ENCODE measurements at regions not wholly inside any gene's neighbourhood (a gene's known extent, or its start where the extent isn't known, plus 50 kb on each side); places are given as distances from the start of the nearest gene placed in this dataset.

DNA sequence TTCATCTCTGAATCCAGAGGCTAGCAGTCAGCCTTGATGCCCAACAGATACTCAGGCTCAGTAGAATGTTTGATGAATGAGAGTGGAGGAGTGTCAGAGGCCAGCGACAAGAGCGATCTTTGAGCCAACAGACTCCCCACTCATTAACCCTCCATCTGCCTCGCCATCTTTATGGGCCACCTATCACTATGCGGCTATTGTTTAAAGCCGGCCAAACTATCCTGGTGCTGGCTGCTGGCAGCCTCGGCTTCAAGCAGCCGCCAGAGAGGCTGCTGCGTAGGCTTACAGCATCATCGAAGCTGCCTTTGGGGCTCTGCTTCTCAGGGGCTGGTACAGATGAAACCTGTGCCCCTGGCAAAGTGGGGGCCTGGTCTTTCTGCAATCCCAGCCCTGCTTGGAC lies 525.6 kb downstream of the INSC start:
- ChIA-PET CTCF (no interaction called here), POLR2A (ENCODE audit: low non-redundant PET) (no interaction called here)
- TF ChIP-seq, protein P1, sequence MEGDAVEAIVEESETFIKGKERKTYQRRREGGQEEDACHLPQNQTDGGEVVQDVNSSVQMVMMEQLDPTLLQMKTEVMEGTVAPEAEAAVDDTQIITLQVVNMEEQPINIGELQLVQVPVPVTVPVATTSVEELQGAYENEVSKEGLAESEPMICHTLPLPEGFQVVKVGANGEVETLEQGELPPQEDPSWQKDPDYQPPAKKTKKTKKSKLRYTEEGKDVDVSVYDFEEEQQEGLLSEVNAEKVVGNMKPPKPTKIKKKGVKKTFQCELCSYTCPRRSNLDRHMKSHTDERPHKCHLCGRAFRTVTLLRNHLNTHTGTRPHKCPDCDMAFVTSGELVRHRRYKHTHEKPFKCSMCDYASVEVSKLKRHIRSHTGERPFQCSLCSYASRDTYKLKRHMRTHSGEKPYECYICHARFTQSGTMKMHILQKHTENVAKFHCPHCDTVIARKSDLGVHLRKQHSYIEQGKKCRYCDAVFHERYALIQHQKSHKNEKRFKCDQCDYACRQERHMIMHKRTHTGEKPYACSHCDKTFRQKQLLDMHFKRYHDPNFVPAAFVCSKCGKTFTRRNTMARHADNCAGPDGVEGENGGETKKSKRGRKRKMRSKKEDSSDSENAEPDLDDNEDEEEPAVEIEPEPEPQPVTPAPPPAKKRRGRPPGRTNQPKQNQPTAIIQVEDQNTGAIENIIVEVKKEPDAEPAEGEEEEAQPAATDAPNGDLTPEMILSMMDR (conservative IDR thresholded peaks at IDR 0.05; ENCODE audit: low read depth): no peak
- no peak for DNase-seq (ENCODE audit: low spot score)
- H3K27ac ChIP-seq: no peak overlapping the region

DNA sequence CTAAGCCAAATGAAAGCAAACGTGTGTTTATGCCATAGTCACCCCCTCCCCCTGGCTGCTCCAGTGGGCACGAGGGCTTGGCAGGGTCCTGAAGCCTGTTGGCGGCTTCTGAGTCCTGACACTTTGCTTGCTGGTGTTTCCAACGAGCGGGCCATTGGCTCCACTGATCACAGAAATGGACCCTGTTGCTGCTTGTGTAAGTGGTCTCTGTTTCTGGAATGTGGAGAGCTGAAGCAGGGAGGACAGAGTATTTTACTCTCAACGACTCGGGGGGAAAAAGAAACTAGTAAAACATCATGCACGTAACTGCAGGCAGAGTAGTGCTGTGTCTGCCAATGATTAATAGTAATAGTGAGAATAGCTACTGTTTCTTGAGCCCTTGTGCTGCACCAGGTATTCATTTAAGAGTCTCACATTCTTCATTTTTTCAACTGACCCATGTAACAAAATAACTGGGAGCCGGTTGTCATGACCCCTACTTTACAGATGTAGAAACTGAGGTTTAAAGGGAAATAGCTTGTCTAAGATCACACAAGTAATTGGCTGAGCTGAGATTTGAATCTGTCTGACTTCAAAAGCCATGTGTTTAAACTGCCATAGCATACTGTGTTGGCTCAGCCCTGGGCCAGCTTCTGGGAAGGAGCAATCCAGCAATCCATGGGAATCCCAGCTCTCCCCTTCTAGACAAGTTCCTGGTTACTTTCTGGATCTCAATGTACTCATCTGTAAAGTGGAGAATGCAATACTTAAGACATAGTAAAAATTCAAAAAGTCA lies 526.7 kb downstream of the INSC start:
- no peak for DNase-seq (ENCODE audit: low spot score)
- ChIA-PET CTCF (interaction anchor here (1.0 kb wide), 1 partner anchor 8 kb away, joined by 3 read pairs; no protein-coding TSS in a partner anchor), POLR2A (ENCODE audit: low non-redundant PET) (no interaction called here)
- no peak overlapping the region for H3K27ac ChIP-seq
- TF ChIP-seq, protein P1 (conservative IDR thresholded peaks at IDR 0.05; ENCODE audit: low read depth): no peak

DNA sequence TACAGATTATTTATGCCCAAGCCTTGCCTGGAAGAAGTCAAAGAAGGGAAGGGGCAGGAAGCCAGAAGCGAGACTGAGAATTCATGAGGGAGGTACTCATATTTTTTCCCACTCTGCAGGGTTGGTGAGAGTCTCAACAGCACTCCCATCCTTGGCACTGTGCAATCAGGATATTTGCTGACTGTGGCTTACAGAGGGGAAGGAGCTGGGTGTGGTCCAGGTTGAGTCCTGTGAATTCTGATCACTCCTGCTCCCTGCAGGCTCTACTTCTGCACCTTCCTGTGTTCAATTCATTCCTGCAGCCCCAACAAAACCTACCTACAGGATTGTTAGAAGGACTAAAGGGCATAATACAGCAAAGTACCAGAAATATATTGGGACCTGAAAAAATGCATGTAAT lies 530.5 kb downstream of the INSC start:
- ChIA-PET CTCF (no interaction called here), POLR2A (ENCODE audit: low non-redundant PET) (no interaction called here)
- TF ChIP-seq, protein P1 (conservative IDR thresholded peaks at IDR 0.05; ENCODE audit: low read depth): no peak
- DNase-seq (ENCODE audit: low spot score): no peak
- no peak overlapping the region for H3K27ac ChIP-seq

DNA sequence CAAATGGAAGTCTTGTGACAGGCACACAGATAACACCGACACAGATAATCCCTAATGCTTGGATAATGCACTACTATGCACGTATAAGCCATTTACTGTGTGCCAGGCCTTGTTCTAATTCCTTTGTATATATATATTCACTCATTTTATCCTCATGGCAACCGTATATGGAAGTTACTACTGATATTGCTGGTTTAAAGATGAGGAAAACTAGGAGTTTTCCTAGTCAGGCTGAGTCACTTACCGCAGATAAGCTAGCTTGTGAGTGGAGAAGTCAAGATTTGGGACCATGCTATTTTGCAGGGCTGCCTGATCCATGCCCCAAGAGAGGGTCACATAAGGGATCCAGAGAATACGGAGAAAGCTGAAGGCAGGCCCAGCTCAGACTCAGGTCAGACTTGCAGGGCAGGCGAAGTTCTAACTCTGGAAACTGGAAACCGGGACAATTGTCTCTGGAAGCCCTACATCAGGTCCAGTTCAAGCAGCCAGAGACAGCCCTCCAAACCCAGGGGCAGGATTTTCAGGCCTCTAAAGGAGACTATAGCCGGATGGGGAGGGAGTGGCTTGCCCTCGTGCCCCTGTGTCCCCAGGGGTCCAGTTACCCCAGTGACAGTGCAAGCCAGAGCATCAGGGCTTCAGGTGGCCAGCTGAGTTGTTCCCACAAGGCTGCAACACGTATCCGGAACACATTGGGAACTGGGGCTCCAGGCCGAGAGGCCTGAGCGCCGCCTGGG lies 534.8 kb downstream of the INSC start:
- H3K27ac ChIP-seq: peak overlapping the region; percentile 36; the same call in 1 of the 2 replicates
- TF ChIP-seq, protein P1 (conservative IDR thresholded peaks at IDR 0.05; ENCODE audit: low read depth): no peak
- POLR2A ChIA-PET (ENCODE audit: low non-redundant PET): no interaction called here
- CTCF ChIA-PET: interaction anchor here (0.6 to 2.6 kb wide), 14 partner anchors 8 to 964 kb away, joined by 3 to 26 read pairs (median 4); no protein-coding TSS in a partner anchor
- DNase-seq (ENCODE audit: low spot score): no peak

DNA sequence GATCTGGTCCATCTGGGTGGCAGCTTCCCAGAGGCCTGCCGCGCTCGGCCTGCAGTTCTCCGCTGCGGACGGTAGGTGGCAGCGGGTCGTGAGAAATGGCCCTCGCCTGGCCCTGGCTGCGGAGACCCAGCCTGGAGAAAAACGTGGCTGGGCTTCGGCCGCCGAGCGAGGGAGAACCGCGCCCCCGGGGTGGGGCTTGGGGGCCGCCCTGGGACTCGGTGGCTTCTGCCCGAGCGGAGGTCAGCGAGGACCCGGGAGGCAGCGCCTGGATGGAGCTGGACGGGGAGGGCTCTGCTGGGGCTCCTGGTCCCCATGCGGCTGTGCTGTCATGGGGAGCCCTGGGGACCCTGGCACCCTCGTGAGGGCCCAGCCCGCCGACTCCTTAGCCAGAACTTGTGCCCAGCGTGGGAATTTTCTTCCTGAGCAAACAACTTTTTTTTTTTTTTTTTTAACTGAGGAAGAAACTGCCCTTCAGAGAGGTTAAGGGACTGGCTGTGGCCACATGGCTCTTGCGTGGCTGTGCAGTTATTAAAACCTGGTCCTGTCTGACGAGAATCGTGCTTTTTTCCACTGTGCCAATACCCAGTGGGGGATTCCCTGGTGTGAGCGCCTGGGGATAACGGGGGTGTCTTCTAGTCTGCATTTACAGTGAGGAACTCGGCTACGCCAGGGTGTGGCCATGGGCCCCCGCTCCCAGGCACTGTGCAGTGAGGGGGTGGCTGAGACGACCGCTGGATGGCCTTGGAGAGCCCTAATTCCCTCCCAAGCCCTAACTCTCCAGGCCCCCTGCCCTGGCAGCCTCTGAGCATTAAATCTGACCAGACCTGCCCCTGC lies 535.6 kb downstream of the INSC start:
- TF ChIP-seq, protein P1 (conservative IDR thresholded peaks at IDR 0.05; ENCODE audit: low read depth): peak; percentile 92
- H3K27ac ChIP-seq: peak overlapping the region; percentile 36; the same call in 1 of the 2 replicates
- CTCF ChIA-PET: interaction anchor here (0.5 to 2.6 kb wide), 17 partner anchors 8 to 963 kb away, joined by 3 to 26 read pairs (median 3); no protein-coding TSS in a partner anchor
- DNase-seq (ENCODE audit: low spot score): peak; percentile 86
- POLR2A ChIA-PET (ENCODE audit: low non-redundant PET): no interaction called here

DNA sequence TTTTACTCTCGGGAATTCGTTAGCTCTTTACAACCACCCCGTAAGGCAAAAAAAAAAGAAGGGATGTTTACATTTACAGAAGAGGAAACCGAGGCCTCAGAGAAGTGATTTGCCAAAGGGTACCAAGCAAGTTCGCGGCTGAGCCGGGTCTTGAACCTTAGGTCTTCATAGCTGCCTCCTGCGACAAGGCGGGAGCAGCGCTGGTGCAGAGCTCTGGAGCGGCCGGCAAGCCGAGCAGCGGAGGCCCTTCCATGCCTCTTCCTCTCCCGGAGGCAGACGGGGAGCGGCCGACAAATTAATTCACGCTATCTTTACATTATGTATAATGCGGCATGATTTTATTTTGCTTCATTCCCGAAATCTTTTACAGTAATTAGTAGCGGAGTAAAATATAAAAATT lies 536.3 kb downstream of the INSC start:
- CTCF ChIA-PET: interaction anchor here (0.6 kb wide), 1 partner anchor 17 kb away, joined by 4 read pairs; no protein-coding TSS in a partner anchor

More for the DNA sequence above, 536.3 kb downstream of the INSC start:
- DNase-seq (ENCODE audit: low spot score): no peak
- TF ChIP-seq, protein P1 (conservative IDR thresholded peaks at IDR 0.05; ENCODE audit: low read depth): no peak
- no peak overlapping the region for H3K27ac ChIP-seq
- POLR2A ChIA-PET (ENCODE audit: low non-redundant PET): no interaction called here

All from RWPE1 (cell line).